Hematopoietic multipotent progenitor cell treated with erythropoietin and hydrocortisone succinate and interleukin-3 and kit ligand, for 8 days (in vitro differentiated cells): ENCODE measurements at regions not wholly inside any gene's neighbourhood (a gene's known extent, or its start where the extent isn't known, plus 50 kb on each side); places are given as distances from the start of the nearest gene placed in this dataset.

Experiments
- DNase-seq: peaks from one replicate; pipeline ENCODE4 v3.0.0-alpha.2; 2015

DNA sequence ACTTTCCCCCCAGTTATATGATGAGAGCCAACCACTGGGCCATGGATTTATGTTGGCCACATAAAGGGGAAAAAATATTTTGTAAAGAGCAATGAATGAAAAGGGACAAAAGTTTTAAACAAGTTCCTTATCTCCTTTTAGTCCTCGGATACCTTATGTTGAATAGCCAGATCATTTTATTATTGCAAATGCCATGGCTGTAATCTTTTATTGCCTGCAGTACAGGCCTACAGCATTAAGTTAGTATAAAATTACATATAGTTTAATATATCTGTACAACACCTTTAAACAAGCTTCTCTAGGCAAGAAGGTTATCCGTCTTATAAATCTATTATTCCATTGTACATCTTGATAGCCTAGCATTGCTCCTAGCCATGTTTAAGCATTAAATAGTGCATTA is 93.9 kb upstream of the SLC35B3 start:
- DNase-seq: no peak

DNA sequence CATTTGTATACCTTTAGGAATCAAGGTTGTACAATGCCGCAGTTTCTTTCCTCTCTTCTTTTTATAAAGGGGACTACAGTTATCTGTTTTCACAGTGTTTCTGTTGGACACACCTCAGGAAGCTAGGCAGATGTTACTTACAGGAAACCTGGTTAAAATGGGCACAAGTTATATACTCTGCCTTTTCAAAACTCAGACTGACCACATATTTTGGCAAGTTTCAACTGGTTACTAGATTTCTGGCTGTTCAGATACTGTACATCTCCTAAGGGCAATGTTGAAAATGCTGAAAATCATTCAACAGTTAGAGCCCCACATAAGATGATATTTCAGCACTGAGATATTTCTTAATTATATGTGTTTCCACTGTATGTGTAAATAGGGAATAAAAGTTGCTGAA is 92.5 kb upstream of the SLC35B3 start:
- no peak for DNase-seq

- DNase-seq: no peak
These were observed 91.3 kb upstream of the SLC35B3 start for GRCh38 chr6:8526624-8527023.

DNA sequence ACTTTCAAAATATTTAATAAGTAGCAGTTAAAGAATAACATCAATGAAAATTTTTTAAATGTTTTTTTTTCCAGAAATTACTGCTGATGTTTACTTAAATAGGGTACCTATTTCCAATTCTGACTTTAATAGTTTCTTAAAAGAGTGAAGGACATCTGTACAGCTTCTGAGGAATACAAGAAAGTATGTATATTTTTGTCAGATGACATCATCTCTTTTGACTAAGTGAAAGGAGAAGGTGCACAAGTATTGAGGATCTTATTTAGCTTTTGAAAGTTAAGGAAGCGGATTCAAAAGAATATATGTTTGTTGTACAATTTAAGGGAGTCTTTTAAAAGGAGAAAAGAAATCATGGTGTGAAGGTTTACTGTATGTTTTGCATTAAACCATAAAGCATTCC is 90.0 kb upstream of the SLC35B3 start:
- DNase-seq: no peak

- no peak for DNase-seq
These were observed 77.8 kb upstream of the SLC35B3 start for GRCh38 chr6:8513174-8513573.

GRCh38 chr6:8507286-8507685 is 71.9 kb upstream of the SLC35B3 start:
- no peak for DNase-seq

GRCh38 chr6:8506126-8506525 is 70.8 kb upstream of the SLC35B3 start:
- DNase-seq: no peak

DNA sequence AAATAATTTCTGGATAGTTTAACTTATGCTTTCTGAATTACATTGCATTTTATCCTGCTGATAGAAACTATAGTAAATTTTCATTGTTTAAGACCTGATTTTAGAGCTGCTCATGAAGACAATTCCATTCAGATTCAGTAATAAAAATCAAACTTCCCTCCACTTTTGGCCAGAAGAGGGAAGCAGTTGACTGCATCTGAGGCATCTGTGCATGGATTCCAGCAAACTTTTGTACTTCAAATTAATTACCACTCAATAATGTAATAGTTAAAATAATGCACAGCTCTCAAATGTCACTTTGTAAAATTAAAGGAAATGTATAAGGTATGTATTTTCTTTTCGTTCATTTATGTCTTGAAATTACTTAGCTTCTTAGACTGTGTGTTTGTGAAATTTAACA is 64.2 kb upstream of the SLC35B3 start:
- DNase-seq: no peak

- no peak for DNase-seq
These were observed 59.4 kb upstream of the SLC35B3 start for GRCh38 chr6:8494730-8495129.

GRCh38 chr6:8492536-8493133 is 57.3 kb upstream of the SLC35B3 start:
- DNase-seq: no peak
